VCaP (cell line): ENCODE measurements at regions not wholly inside any gene's neighbourhood (a gene's known extent, or its start where the extent isn't known, plus 50 kb on each side); places are given as distances from the start of the nearest gene placed in this dataset.

Source experiments
- H3K27ac ChIP-seq: fragments of 450-650 bp; 2 replicates; pipeline ENCODE4 v1.5.1; 2017
- TF ChIP-seq, protein P1 (sequence below): fragments of 450-650 bp; conservative IDR thresholded peaks from 2 replicates; pipeline ENCODE4 v1.5.1; 2017; ENCODE audit warnings: mild to moderate bottlenecking, moderate library complexity

DNA sequence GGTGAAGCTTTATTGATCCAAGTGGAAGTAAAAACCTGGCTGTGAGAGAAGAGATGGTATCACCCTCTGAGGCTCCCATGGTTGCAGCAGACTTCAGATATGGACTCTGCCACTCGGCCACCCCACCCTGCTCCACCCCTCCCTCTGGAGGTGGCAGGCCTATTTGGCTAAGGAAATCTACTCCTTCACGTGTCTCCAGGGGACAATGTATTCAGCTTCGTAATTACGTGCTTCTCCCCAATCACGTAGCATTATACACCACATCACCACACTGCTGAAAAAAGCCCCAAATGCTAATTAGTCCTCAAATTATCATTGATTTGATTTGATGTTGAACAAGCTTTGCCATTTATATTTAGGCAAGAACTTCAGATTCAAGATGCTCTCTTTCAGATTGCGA is 220.7 kb downstream of the OMA1 start:
- TF ChIP-seq, protein P1, sequence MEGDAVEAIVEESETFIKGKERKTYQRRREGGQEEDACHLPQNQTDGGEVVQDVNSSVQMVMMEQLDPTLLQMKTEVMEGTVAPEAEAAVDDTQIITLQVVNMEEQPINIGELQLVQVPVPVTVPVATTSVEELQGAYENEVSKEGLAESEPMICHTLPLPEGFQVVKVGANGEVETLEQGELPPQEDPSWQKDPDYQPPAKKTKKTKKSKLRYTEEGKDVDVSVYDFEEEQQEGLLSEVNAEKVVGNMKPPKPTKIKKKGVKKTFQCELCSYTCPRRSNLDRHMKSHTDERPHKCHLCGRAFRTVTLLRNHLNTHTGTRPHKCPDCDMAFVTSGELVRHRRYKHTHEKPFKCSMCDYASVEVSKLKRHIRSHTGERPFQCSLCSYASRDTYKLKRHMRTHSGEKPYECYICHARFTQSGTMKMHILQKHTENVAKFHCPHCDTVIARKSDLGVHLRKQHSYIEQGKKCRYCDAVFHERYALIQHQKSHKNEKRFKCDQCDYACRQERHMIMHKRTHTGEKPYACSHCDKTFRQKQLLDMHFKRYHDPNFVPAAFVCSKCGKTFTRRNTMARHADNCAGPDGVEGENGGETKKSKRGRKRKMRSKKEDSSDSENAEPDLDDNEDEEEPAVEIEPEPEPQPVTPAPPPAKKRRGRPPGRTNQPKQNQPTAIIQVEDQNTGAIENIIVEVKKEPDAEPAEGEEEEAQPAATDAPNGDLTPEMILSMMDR, result no peak
- H3K27ac ChIP-seq, result no peak overlapping the region

GRCh38 chr1:58324558-58324957 is 222.0 kb downstream of the OMA1 start:
- TF ChIP-seq, protein P1, result no peak
- H3K27ac ChIP-seq, result no peak overlapping the region

DNA sequence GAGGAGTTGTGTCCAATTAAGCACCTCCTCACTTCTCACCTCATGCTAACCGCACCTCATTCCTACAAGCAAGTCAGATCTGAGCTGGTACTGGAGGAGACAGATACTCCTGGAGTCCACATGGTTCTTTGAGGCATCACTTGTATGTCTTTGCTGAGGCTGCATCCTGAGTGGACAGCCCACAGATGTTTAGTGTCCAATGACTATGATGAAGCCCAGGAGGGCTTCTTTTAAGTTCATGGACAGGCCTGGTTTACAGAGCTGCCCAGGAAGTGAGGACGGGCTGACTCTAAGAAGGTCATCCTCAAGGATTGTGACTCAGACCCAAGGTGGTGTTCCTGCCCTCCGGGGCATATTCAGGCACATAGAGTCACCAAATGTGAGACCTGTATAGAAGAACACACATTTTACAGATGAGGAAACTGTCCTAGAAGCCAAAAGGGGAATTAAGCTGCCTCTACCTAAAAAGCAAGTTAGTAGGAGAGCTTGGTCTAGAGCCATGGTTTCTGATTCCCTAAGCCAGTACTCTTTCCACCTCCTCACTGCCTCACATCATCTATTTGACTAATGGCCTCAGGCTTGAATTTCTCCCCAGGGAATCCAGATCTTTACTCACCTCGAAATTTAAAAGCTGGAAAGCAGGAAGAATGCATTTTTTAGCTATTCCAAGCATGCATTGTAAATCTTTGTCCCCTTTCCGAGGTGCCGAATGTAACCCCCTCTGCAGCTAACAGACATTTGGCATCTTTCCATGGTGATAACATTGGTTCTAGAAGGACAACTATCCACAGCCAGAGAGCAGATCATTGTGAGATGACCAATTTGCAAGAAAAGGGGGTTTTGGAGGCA is 228.1 kb downstream of the OMA1 start:
- TF ChIP-seq, protein P1, result no peak
- no peak overlapping the region for H3K27ac ChIP-seq

- TF ChIP-seq, protein P1, result no peak
- H3K27ac ChIP-seq, result no peak overlapping the region
These were observed 228.8 kb downstream of the OMA1 start for GRCh38 chr1:58317694-58318093.

- H3K27ac ChIP-seq, result no peak overlapping the region
- TF ChIP-seq, protein P1, result no peak
These were observed 229.4 kb downstream of the OMA1 start for GRCh38 chr1:58317086-58317485.

- TF ChIP-seq, protein P1, result no peak
- H3K27ac ChIP-seq, result no peak overlapping the region
These were observed 230.4 kb downstream of the OMA1 start for GRCh38 chr1:58316141-58316540.

DNA sequence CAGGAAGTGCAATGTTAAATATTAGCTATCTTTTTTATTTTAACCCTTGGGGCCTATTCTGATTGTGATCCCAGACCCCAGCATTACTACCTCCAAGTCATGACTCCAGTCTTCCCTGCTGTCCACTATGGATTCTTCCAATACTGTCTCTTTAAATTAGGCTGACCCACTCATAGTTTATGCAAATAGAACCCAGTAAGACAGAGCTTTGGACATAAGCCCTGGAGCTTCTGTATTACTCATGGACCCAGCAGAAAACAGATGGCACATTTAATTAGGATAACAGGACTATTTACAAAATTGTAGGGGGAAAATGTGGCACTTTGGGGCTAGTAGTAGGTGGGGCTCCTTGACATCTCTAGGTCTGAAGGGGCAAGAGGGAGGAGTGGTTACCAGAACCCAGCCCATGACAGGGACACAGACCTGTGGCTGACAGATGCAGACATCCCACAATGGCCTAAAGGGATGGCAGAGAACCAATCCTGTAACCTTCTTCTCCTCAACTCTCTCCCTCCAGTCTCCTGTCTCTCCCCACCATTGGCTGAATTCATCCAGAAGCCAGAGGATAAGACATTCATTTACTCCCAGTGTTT is 233.5 kb downstream of the OMA1 start:
- H3K27ac ChIP-seq, result no peak overlapping the region
- TF ChIP-seq, protein P1, result no peak
